Suprapubic skin (tissue), 4 donors: ENCODE measurements at regions not wholly inside any gene's neighbourhood (a gene's known extent, or its start where the extent isn't known, plus 50 kb on each side); places are given as distances from the start of the nearest gene placed in this dataset.

Experiments used
- EP300 ChIP-seq: sonication (generic); formaldehyde crosslinking; IDR thresholded peaks from one replicate; pipeline ENCODE4 v1.6.1; 2017; ENCODE audit warnings: antibody characterized with exemption
- POLR2A ChIP-seq, 2 donors: fragments of 450-650 bp; IDR thresholded peaks; one replicate each; pipeline ENCODE4 v1.6.1; 2017; ENCODE audit warnings: antibody characterized with exemption in 2 of 2, mild to moderate bottlenecking in 2 of 2, moderate library complexity in 2 of 2
- POLR2AphosphoS5 ChIP-seq, 3 donors: sonication (generic); formaldehyde crosslinking; IDR thresholded peaks; one replicate each; pipeline ENCODE4 v1.6.1; 2017; ENCODE audit warnings: antibody characterized with exemption in 3 of 3
- TF ChIP-seq, protein P1 (sequence below), 2 donors: fragments of 200-600 bp in 1 of 2; fragments of 450-650 bp in 1 of 2; sonication (generic) in 1 of 2; IDR thresholded peaks; one replicate each; pipeline ENCODE4 v1.5.1; 2016 to 2019; ENCODE audit warnings: antibody characterized with exemption in 2 of 2, mild to moderate bottlenecking in 1 of 2, moderate library complexity in 1 of 2

GRCh38 chr6:112795316-112795715 lies 448.2 kb downstream of the RFPL4B start:
- TF ChIP-seq, protein P1, sequence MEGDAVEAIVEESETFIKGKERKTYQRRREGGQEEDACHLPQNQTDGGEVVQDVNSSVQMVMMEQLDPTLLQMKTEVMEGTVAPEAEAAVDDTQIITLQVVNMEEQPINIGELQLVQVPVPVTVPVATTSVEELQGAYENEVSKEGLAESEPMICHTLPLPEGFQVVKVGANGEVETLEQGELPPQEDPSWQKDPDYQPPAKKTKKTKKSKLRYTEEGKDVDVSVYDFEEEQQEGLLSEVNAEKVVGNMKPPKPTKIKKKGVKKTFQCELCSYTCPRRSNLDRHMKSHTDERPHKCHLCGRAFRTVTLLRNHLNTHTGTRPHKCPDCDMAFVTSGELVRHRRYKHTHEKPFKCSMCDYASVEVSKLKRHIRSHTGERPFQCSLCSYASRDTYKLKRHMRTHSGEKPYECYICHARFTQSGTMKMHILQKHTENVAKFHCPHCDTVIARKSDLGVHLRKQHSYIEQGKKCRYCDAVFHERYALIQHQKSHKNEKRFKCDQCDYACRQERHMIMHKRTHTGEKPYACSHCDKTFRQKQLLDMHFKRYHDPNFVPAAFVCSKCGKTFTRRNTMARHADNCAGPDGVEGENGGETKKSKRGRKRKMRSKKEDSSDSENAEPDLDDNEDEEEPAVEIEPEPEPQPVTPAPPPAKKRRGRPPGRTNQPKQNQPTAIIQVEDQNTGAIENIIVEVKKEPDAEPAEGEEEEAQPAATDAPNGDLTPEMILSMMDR (IDR thresholded peaks at IDR 0.05): no peak
- TF ChIP-seq POLR2AphosphoS5 (IDR thresholded peaks at IDR 0.05) (no peak), POLR2A (IDR thresholded peaks at IDR 0.05) (no peak), EP300 (no peak)
